CD4-positive, alpha-beta T cell treated with Interleukin-21 for 1 hour (primary cell): ENCODE measurements at regions not wholly inside any gene's neighbourhood (a gene's known extent, or its start where the extent isn't known, plus 50 kb on each side); places are given as distances from the start of the nearest gene placed in this dataset.
"Not testable (repeated sequence)": the region's sequence is repeated elsewhere in the genome, so short reads cannot be mapped to it uniquely, and the experiment has no call there.

Experiments used
- DNase-seq: peaks from one replicate; pipeline ENCODE4 v3.0.0-alpha.2; 2020

DNA sequence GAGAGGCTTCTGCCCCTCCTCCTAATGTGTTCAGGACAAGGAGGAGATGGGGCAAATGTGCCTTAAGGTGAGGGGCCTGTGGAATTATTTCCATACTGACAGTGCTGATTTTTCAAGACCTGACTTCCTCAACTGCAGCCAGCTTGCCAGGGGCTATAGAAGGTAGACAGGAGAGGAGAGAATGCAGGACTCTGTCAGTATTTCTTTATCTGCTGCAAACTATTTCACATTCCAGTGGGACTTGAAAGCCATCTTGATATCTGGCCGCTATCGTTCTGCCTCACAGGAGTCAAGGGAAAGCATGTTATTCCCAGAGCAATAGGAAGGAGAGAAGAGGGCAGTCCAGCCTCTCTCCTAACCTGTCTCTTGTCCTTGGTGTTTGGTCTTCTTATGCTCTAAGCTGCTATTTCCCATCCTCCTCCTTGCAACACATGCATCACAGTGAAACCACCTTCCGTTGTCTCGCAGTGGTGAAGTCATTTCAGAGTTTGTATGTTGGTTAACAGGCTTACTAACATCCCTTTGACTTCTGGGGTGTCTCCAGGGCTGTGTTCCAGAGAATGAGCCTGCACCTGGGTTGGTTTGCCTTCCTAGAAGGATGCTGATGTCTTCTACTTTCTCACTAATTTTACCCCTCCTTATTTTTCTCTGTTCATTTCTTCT lies 95.1 kb upstream of the MRPS22 start:
- DNase-seq: no peak

DNA sequence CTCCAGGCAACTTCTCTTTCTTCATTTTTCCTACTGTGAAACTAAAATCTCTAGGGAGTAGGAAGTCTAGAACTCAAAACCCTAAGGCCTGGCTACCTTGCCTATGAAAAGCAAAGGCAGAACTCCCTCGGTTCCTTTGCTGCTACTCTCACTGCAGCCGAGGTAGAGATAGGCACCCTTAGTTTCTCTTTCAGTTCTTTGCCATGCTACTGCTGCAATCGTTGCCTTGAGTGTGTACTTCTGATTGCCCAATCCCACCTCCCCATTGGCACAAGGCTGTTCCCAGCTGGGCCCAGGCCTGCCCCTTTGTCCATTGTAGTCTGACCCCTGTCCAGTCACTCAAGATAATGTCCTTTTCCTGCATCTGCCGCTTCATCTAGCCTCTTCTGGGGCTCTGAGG lies 92.3 kb upstream of the MRPS22 start:
- no peak for DNase-seq

DNA sequence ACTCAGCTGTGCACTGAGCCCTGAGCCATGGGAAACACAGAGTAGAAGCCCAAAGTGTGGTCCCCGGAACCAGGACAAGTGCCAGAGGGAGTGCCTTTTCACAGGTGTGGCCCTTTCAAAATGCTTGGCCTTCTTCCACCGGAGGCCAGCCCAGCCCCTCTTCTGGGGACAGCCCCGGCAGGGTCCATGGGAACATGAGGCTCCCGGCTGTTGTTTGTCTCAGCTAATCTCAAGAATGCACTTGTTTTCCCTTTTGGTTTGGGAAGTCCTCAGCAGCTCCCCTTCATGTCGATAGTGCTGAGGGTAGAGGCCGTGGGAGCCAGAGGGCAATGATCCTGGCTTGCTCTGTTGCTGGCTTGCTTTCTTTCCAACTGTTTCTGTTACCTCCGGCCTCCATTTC lies 91.1 kb upstream of the MRPS22 start:
- DNase-seq: no peak

DNA sequence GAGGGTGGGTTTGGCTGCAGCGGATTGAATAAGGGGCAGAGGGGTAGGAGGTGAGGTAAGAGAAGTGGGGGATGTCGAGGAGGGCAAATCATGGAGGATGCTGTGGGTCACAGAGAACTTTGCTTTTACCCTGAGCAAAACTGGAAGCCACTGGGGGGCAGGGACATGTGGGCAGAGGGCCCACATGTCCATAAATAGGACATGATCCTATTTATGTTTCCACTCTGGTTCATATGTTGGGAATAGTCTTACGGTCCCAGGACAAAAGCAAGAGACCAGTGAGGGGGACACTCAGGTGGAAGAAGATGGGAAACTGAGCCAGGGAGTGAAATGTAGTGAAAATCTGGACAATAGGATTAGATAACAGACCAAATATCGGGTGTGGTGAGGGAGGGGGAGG lies 85.5 kb upstream of the MRPS22 start:
- DNase-seq: no peak

DNA sequence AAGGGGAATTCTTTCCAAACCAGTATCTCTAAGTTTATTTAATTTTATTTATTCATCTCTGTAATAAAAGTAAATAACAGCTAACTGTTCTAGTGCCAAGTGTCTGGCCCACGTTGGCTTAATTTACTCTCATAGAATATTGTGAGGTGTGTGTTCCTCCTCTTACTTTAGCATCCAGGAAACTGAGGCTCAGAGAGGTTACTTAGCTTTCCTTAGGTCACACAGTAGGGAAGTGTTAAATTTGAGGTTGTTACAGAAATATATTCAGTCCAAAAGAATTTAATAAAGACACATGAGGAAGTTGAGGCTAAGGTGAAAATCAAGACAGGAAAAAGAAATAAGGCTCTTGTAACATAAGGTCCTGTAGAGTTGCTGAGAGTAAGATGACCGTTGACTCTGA lies 84.4 kb upstream of the MRPS22 start:
- no peak for DNase-seq

DNA sequence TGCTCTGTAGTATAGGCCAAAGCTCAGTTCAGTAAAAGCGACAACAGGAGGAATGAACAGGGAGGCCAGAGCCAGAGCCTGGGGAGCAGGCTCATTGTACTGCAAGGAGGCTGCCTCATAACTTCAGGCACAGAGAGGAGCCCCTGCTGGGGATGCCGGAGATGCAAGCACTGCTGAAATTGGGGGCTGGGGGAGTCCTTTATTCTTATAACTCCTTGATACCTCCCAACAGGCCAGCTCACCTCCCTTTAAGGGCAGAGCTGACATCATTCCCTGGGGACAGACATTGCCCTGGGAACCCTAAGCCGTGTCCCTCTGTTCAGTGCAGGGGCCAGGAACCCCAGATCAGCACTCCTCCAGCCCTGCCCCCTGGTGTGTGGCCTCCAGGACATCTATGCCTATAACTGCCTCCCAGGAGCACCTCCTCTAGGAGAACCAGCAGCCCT lies 83.8 kb upstream of the MRPS22 start:
- no peak for DNase-seq

DNA sequence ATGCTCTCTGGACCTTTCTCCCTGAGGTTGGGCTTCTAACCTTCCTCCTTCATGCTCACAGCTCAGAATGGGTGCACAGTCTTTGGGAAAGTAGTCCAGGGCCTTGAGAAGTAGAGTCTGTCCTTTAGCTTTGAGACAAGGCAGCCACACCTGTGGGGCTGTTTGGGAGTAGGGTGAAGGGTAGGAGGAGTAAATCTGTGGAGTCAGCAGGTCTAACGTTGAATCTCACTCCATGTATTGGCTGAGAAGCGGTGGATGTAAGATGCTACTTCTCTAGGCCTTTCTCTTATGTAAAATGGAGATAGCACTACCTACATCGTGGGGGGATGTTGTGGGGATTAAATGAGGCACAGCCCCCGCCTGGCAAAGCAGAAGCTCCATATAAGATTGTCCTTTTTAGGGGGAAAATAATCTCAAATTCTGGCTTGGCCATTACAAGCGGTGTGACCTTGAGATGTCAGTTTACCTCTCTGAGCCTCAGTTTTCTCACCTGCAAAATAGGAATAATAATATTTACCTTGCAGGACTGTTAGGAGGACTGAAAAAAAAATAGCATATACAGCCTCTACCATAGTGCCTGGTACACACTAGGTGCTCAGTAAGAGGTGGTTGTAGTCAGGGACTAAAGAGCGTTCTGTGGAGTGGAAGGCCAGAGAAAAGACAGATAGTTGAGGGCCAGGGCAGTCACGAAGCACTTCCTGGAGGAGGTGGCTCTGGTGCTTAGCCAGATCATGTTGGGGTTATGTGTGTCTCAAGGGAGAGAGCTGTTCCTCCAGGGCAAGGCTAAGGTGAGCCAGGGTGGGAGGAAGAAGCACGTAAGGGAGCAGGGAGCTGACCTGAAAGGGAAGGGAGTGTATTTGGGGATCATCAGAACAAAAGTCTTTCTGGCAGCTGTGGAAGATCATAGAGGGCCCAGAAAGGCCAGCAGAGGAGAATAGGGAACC lies 82.8 kb upstream of the MRPS22 start:
- DNase-seq: no peak

DNA sequence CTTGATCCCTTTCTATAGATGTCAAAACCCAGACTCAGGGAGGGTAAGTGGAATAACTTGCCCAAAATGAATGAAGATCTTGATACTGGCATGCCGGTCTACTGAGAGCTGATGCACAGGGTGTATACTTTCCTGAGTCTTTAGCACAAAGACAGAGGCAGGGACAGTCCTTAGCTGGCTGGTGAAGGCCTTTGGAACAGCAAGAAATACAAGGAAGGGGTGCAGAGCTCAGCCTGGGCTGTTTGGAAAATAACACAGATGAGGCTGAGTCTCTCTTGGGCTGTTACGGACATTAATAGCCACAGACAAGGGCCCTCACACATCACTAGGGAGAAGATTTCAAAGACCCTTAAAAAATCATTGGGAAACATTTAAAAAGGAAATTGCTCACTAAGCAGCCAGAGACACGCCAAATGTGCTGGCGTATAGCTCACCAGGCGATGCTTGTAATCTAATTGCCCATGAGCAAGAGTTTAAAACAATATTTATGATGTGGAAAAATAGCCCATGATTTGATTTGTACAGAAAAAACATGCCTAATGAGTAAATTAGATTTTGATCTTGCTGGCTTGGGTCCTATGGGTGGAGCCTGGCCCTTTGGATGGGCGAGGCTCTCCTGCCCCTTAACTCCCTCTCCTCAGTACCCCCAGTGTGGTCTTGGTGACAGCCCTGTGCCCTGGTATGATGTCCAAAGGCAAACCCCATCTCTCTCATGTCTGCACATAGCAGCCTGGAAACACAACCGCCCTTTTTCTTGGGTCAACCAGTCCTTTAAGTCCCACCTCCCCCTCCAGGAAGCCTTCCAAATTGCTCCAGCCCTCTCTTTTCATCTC lies 81.8 kb upstream of the MRPS22 start:
- no peak for DNase-seq

DNA sequence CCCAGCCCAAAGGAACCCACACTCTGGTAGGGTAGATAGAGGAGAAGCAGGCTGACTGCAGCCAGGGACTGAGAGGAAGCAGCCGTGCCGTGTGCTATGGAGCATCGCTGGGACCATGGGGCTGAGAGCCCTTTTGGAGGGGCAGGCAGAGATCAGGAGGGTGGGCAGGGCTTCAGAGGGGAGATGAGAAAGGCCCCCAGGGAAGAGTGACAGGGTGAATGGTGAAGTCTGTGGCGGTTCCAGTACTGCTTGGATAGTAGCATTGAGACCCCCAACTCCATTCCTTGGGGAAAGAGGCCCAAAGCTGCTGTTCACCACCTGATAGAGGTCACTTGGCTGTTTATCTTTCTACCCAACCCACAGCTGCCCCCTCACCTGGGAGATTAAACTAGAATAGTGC lies 80.0 kb upstream of the MRPS22 start:
- no peak for DNase-seq

DNA sequence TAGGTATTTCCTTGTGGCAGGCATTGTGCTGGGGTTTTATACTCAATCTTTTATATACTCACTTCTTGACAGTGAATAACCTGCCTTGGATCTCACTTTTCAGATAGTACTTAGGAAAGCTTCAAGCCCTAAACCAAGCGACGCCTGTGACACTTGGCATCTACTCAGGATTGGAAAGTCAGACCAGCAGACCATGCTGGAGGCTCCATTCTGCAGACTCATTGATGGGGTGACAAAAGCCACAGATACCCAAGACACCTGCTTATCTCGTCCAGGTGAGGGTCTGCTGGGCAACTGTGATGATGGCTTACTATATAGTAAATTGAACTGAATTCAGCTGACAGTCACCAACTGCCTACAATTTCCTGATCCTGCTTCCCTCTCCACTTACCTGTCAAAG lies 79.4 kb upstream of the MRPS22 start:
- DNase-seq: no peak

DNA sequence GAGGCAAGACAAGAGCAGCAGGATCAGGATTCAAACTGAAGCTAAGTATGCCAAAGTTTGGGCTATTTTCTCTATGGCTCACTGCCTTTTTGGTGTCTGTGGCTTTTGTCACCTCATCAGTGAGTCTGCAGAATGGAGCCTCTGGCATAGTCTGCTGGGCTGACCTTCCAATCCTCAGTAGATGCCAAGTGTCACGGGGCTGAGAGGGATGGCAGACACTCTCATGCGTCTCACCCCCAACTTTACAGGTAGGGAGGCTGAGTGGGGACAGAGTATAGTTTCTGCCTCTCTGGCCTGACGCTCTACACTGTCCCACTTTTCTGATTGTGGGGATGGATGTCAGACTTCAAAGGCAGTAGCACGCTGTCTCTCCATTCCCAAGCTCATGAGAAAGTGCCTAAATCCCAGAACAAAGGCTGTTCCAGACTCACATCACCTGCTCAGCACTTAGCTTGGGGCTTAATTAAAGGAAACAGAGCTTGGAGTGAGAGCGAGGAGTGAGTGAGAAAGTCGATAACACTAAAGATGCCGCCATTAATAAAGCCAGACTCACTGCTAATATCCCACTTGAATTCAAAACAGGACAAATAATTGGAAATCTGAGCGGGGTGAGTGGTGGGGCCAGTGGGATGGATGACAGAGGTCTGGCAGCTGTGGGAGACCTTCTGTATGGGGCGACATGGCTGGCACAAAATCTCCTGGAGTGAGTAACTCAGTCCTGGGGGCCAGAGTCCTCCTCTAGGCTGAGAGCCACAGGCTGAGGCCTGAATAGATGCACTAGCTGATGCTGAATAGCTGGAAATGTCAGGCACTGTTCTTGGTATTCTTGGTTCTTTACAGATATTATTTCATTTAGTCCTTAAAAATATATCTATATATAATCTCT lies 78.4 kb upstream of the MRPS22 start:
- no peak for DNase-seq

DNA sequence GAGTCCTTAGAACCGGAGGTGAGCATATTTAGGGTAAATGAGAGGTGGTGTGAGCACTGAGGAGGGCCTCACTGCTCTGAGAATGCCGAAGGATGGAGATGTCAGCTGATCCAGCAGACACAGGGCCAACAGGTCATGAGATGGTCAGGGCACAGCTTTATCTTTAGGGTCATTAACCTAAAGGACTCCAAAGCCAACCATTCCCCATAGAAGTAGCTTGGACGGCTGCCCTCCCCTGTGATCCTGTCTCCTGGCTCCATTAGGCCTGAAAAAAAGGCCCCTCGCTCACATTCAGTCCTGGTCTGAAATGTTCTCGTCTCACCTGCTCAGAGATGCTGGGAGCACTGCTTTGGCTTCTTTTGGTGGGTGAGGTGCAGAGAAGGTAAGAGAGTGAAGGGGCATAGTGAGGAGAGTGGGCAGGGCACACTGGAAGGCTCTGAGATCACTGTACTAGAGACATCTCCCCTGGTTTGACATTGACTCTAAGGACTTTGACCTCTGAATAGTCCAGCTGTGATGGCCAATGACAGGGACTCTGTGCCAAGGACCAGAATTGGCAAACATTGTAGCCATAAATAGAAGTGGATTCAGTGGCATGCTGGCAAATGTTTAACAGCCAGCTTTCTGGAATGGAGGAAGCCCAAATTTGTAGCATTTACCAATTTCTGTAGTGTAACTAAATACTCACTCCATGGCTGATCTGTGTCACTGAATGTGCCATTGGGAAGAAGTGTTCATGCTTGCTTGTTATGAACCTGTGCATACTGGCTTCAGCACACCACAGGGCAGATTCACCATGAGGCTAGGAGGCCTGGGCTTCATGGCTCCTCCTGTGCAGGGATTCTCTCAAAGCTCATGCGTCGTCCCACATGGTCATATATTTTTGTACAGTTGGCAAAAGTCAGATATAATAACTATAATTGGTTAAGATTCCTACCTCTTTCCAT lies 76.2 kb upstream of the MRPS22 start:
- no peak for DNase-seq

DNA sequence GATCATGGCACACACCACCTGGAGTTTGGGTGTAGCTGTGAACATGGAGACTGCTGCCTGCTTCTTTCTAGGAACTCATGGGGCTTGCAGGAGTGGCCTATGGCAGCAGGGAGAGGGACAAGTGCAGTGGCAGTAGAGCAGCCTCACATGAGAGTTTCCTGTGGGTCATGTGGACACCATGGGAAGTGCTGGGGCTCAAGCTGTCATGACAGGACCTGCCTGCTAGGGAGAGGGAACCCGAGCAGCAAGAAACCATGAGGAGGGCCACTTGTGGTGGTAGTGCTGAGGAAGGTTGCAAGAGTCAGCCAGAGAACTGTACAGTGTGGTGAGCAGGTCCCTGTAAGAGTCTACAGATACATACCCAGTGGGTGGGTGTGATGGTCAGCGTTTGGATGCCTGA lies 73.8 kb upstream of the MRPS22 start:
- DNase-seq: no peak

DNA sequence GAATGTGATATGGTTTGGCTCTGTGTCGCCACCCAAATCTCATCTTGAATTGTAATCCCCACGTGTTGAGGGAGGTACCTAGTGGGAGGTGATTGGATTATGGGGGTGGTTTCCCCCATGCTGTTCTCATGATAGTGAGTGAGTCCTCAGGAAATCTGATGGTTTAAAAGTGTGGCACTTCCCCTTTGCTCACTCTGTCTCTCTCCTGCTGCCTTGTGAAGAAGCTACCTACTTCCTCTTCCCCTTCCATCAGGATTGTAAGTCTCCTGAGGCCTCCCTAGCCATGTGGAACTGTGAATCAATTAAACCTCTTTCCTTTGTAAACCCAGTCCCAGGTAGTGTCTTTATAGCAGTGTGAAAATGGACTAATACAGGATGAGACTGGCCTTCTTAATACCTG lies 73.2 kb upstream of the MRPS22 start:
- not testable (repeated sequence) for DNase-seq

DNA sequence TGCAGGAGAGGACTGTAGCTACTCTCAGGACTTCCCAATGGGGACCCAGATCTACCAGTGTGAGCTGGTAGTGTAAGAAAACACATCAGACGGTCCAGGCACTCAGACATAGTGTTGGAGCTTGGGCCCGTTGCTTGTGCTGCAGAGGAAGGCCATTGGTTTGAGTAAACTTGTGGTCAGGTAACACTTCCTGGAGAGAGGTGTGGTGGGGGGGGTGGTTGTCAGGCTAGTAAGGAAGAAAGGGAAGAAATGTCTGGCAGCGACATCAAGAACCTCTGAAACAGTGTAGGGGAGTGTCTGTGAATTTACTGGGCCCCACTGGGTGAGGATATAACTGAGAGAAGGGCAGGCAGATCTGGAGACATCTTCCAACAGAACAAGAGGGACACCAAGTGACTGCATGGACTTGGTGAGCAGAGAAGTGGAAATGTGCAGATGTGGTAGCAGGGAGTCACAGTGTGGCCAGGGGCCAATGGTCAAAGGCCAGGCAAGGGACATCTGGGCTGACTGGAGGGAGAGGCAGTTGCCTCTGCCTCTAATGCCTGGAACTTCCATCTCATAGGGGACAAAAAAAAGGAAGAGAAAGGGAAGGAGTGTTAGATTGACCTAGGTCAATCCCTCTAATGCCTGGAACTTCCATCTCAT lies 63.7 kb upstream of the MRPS22 start:
- DNase-seq: no peak

DNA sequence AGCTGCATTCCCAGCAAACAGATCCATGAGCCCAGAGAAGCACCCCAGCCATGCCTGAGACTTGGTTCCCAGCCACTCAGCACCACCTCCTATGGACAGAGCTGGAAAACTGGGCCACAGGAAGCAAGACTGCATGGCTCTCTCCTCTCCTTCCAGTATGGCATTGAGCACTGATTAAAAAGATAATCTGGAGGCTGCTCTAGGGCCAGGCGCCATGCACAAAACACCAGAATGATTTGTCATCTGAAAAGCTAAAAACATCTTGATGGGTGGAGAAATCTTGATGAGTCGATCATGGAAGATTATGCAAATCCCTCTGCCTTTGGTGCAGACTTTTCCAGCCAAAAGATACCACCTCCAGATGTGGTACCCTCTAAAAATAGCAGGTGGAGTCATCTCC lies 62.7 kb upstream of the MRPS22 start:
- no peak for DNase-seq

DNA sequence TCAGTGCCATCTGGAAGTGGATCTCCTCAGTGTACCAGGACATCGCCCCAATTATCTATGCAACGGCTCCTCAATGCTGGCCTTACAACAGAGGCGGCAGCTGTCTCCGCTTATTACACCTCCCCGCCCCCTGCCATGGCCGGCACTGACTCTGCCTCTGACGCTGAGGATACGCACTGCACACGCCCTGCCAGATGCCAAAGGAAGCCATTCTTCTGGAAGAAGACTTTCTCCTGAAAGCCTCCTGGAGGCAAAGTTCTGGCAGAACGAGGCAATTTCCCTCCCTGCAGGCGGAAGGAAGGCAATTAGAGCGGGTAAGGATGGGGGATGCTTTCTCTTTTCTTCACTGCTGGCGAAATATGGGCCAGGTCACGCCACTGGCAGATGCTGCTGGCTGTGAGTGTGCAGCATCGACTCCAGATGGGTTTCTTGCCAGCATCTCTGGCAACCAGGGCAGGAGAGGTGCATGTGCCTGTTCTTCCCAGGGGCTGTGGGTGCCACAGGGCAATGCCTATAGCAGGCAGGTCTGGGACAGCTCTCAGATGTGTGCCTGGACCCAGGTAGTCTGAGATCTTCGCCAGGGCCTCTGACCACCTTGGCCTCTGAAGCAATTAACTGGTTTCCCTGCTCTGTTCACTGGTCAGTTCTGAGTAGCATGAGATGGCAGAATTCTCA lies 62.2 kb upstream of the MRPS22 start:
- no peak for DNase-seq

DNA sequence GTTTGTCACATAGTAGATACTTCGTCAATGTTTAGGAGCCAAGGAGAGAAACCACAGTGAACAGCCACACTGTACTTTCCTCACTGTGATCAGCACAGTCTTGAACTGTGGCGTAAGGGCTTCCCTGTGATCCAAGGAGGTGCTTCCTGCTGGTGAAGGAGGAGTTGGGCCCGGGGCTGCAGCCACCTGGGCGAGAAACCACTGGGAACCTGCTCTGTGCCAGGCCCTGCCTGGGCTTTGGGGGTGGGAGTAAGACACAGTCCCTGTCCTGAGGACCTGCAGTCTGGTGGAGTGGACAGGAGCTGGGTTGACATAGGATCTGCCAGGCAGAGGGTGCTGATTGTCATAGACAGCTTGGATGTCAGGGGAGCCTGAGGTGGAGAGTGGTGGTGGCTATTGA lies 60.5 kb upstream of the MRPS22 start:
- no peak for DNase-seq

DNA sequence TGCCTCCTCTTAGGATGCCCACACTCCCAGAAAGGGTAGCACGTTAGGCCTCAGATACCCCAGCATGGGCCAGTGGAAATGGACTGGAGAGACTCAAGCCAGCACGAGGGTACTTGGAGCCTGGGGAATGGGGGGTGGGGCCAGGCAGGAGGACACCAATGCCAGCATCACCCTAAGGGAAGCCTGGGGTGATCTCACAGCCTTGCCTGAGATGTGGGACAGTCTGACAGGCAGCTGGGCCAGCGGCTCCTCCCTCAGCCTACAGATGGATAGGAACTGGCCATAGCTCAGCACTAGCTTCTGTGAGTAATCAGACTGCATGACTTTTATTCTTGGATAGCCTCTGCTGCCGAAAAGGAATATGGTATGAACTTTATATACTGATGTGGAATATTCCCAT lies 59.6 kb upstream of the MRPS22 start:
- DNase-seq: no peak

DNA sequence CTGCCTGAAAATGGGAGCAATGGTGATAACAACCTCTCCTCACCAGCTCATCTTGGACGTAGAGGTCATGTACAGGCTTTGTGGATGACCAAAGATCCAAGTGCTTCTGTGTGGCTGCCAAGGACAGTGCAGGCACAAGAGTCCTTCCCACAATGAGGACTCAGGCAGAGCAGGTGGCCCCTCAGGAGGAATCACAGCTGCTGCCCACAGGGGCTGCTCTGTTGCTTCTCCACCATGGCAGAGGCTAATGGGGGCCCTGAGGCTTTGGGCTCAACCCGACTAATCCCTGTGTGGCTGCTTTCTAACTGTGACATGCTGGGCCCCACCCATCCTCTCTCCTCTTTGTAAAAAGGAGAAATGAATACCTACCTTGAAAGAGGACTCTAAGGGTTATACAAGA lies 58.1 kb upstream of the MRPS22 start:
- no peak for DNase-seq
